HG03103 (cell line): ENCODE measurements at regions not wholly inside any gene's neighbourhood (a gene's known extent, or its start where the extent isn't known, plus 50 kb on each side); places are given as distances from the start of the nearest gene placed in this dataset.
"Not testable (repeated sequence)": the region's sequence is repeated elsewhere in the genome, so short reads cannot be mapped to it uniquely, and the experiment has no call there.

Experiments used
- ATAC-seq: cut with Tn5 transposase; IDR thresholded peaks from one replicate; pipeline ENCODE4 v1.9.1; 2021; ENCODE audit warnings: low read depth; ENCODE audit not compliant: unreplicated experiment

GRCh38 chr13:100788540-100788939 is 113.9 kb upstream of the TMTC4 start:
- no peak for ATAC-seq

- no peak for ATAC-seq
Observed at GRCh38 chr13:100787899-100788298, 113.3 kb upstream of the TMTC4 start.

GRCh38 chr13:100776686-100777085 is 102.1 kb upstream of the TMTC4 start:
- not testable (repeated sequence) for ATAC-seq

- no peak for ATAC-seq
Observed at GRCh38 chr13:100773923-100774663, 99.5 kb upstream of the TMTC4 start.

GRCh38 chr13:100773429-100773828 is 98.8 kb upstream of the TMTC4 start:
- no peak for ATAC-seq

- no peak for ATAC-seq
Observed at GRCh38 chr13:100767192-100767591, 92.6 kb upstream of the TMTC4 start.

- not testable (repeated sequence) for ATAC-seq
Observed at GRCh38 chr13:100766570-100766969, 92.0 kb upstream of the TMTC4 start.

GRCh38 chr13:100764937-100765336 is 90.3 kb upstream of the TMTC4 start:
- ATAC-seq, result no peak

- not testable (repeated sequence) for ATAC-seq
Observed at GRCh38 chr13:100762126-100762525, 87.5 kb upstream of the TMTC4 start.

- no peak for ATAC-seq
Observed at GRCh38 chr13:100755891-100756290, 81.3 kb upstream of the TMTC4 start.

GRCh38 chr13:100754459-100754858 is 79.9 kb upstream of the TMTC4 start:
- ATAC-seq, result no peak

- ATAC-seq, result no peak
Observed at GRCh38 chr13:100753376-100753775, 78.8 kb upstream of the TMTC4 start.

- ATAC-seq, result no peak
Observed at GRCh38 chr13:100751826-100752225, 77.2 kb upstream of the TMTC4 start.

GRCh38 chr13:100746953-100747683 is 72.5 kb upstream of the TMTC4 start:
- ATAC-seq, result no peak

GRCh38 chr13:100738176-100738855 is 63.7 kb upstream of the TMTC4 start:
- no peak for ATAC-seq

GRCh38 chr13:100735494-100735893 is 60.9 kb upstream of the TMTC4 start:
- no peak for ATAC-seq

GRCh38 chr13:100734194-100734720 is 59.7 kb upstream of the TMTC4 start:
- ATAC-seq, result no peak

GRCh38 chr13:100733261-100733660 is 58.7 kb upstream of the TMTC4 start:
- no peak for ATAC-seq

GRCh38 chr13:100728201-100728600 is 53.6 kb upstream of the TMTC4 start:
- no peak for ATAC-seq

GRCh38 chr13:100725472-100725871 is 50.9 kb upstream of the TMTC4 start:
- no peak for ATAC-seq

- ATAC-seq, result no peak
Observed at GRCh38 chr13:100724568-100724967, 50.0 kb upstream of the TMTC4 start.
